ENCODE measurements at regions not wholly inside any gene's neighbourhood (a gene's known extent, or its start where the extent isn't known, plus 50 kb on each side); places are given as distances from the start of the nearest gene placed in this dataset.
"Not testable (repeated sequence)": the region's sequence is repeated elsewhere in the genome, so short reads cannot be mapped to it uniquely, and the experiment has no call there.

GRCh38 chr3:27629366-27629765 is 92.8 kb downstream of the EOMES start:
- DNase-seq = no peak

GRCh38 chr3:27628026-27628750 is 93.9 kb downstream of the EOMES start:
- no peak for DNase-seq

- no peak for DNase-seq
Measured at GRCh38 chr3:27626596-27627118, 95.5 kb downstream of the EOMES start.

- DNase-seq = no peak
Measured at GRCh38 chr3:27625864-27626263, 96.3 kb downstream of the EOMES start.

- DNase-seq = no peak
Measured at GRCh38 chr3:27623085-27623753, 98.9 kb downstream of the EOMES start.

GRCh38 chr3:27617552-27617951 is 104.6 kb downstream of the EOMES start:
- DNase-seq = no peak

- no peak for DNase-seq
Measured at GRCh38 chr3:27616031-27616430, 106.1 kb downstream of the EOMES start.

- no peak for DNase-seq
Measured at GRCh38 chr3:27615555-27615954, 106.6 kb downstream of the EOMES start.

- no peak for DNase-seq
Measured at GRCh38 chr3:27614592-27614991, 107.5 kb downstream of the EOMES start.

- DNase-seq = no peak
Measured at GRCh38 chr3:27613846-27614500, 108.2 kb downstream of the EOMES start.

GRCh38 chr3:27610800-27611525 is 111.2 kb downstream of the EOMES start:
- DNase-seq = no peak

GRCh38 chr3:27607370-27607769 is 114.8 kb downstream of the EOMES start:
- no peak for DNase-seq

- DNase-seq = no peak
Measured at GRCh38 chr3:27606537-27606936, 115.6 kb downstream of the EOMES start.

- DNase-seq = not testable (repeated sequence)
Measured at GRCh38 chr3:27601311-27601710, 117.1 kb upstream of the SLC4A7 start.

- not testable (repeated sequence) for DNase-seq
Measured at GRCh38 chr3:27599741-27600140, 115.6 kb upstream of the SLC4A7 start.

GRCh38 chr3:27596921-27597320 is 112.7 kb upstream of the SLC4A7 start:
- no peak for DNase-seq

- DNase-seq = no peak
Measured at GRCh38 chr3:27596334-27596841, 112.2 kb upstream of the SLC4A7 start.

- no peak for DNase-seq
Measured at GRCh38 chr3:27594096-27594690, 110.0 kb upstream of the SLC4A7 start.

GRCh38 chr3:27593173-27593572 is 109.0 kb upstream of the SLC4A7 start:
- DNase-seq = no peak

GRCh38 chr3:27591312-27592210 is 107.4 kb upstream of the SLC4A7 start:
- DNase-seq = no peak

All from CD4-positive, alpha-beta T cell treated with Interleukin-15 for 1 hour (primary cell).